ENCODE measurements at regions not wholly inside any gene's neighbourhood (a gene's known extent, or its start where the extent isn't known, plus 50 kb on each side); places are given as distances from the start of the nearest gene placed in this dataset.
A peak's percentile ranks its signal among the peaks of the same experiment; 100 is the strongest.

- DNase-seq (ENCODE audit: low read depth): no peak
- TF ChIP-seq, protein P1, sequence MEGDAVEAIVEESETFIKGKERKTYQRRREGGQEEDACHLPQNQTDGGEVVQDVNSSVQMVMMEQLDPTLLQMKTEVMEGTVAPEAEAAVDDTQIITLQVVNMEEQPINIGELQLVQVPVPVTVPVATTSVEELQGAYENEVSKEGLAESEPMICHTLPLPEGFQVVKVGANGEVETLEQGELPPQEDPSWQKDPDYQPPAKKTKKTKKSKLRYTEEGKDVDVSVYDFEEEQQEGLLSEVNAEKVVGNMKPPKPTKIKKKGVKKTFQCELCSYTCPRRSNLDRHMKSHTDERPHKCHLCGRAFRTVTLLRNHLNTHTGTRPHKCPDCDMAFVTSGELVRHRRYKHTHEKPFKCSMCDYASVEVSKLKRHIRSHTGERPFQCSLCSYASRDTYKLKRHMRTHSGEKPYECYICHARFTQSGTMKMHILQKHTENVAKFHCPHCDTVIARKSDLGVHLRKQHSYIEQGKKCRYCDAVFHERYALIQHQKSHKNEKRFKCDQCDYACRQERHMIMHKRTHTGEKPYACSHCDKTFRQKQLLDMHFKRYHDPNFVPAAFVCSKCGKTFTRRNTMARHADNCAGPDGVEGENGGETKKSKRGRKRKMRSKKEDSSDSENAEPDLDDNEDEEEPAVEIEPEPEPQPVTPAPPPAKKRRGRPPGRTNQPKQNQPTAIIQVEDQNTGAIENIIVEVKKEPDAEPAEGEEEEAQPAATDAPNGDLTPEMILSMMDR (conservative IDR thresholded peaks at IDR 0.05; ENCODE audit: control insufficient read depth, insufficient read depth, low read depth, low read length): no peak
- no peak overlapping the region for H3K4me3 ChIP-seq (ENCODE audit: control insufficient read depth, low read depth, low read length)
These were observed 353.2 kb upstream of the BTBD3 start for GRCh38 chr20:11564491-11564890.

DNA sequence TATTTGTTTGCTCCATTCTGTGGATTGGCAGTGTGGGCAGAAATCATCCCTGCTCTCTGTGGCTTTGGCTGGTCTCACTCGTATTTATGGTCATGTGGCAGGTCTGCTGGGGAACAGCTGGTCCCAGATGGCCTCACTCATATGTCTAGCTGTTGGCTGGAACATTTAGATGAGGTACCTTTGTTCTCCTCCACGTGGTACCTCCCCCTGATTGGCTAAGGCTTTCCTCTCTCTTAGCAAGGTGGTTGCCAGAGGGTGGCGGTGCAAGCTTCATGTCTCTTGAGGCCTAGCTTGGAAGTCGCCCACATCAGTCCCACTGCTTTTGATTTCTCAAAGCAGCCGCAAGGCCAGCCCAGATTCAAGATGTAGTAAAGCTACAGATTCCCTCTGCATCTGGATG lies 348.5 kb upstream of the BTBD3 start:
- no peak for DNase-seq (ENCODE audit: low read depth)
- no peak overlapping the region for H3K4me3 ChIP-seq (ENCODE audit: control insufficient read depth, low read depth, low read length)
- TF ChIP-seq, protein P1 (conservative IDR thresholded peaks at IDR 0.05; ENCODE audit: control insufficient read depth, insufficient read depth, low read depth, low read length): no peak

DNA sequence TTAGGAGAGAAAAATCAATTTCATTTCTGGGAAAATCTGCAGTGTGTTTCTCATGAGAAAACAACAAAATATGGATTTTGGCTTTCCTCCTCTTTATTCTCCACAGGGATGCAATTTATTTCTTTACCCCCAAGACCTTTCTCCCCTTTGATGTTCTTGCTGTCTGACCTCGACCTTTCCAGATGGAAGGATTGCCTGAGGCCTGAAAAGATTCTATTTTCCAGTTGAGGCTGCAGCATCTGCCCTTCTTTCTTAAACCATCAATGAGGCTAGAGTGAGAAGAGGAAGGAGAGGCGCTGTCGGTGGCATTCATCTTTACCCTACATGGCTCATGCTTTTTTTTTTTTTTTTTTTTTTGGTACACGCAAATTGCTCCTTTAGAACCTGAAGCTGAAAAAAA lies 344.2 kb upstream of the BTBD3 start:
- TF ChIP-seq, protein P1 (conservative IDR thresholded peaks at IDR 0.05; ENCODE audit: control insufficient read depth, insufficient read depth, low read depth, low read length): no peak
- H3K4me3 ChIP-seq (ENCODE audit: control insufficient read depth, low read depth, low read length): no peak overlapping the region
- DNase-seq (ENCODE audit: low read depth): no peak

- TF ChIP-seq, protein P1 (conservative IDR thresholded peaks at IDR 0.05; ENCODE audit: control insufficient read depth, insufficient read depth, low read depth, low read length): no peak
- DNase-seq (ENCODE audit: low read depth): peak; percentile 1
- no peak overlapping the region for H3K4me3 ChIP-seq (ENCODE audit: control insufficient read depth, low read depth, low read length)
These were observed 336.4 kb upstream of the BTBD3 start for GRCh38 chr20:11581271-11581670.

GRCh38 chr20:11582060-11582459 lies 335.6 kb upstream of the BTBD3 start:
- DNase-seq (ENCODE audit: low read depth): peak; percentile 17
- no peak overlapping the region for H3K4me3 ChIP-seq (ENCODE audit: control insufficient read depth, low read depth, low read length)
- TF ChIP-seq, protein P1 (conservative IDR thresholded peaks at IDR 0.05; ENCODE audit: control insufficient read depth, insufficient read depth, low read depth, low read length): no peak

DNA sequence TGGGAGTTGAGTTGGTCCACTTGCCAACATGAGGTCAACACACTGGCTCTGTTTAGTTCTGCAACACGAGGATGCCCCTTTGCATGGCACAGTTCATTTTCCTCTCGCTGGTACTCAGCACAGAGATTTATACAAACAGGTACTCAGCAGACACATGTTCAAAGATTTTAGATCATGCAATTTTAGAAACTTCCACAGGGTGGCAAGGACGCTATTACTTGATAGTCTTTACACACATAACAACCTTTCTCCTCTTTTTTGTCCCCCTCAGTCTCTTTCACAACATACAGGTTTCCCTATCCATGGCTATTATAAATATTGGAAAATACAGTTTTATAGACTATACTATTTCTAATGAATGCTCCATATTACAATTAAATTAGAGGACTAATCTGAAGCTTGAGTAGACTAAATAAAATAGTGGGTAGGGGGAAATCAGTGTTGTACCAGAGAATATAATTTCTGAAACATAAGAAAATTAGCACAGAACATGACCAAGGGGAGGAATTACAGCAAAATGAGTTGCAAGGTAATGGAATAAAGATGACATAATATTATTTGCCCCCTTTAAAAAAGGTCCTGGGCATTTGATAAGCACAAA lies 331.8 kb upstream of the BTBD3 start:
- peak; percentile 9 for DNase-seq (ENCODE audit: low read depth)
- H3K4me3 ChIP-seq (ENCODE audit: control insufficient read depth, low read depth, low read length): no peak overlapping the region
- TF ChIP-seq, protein P1 (conservative IDR thresholded peaks at IDR 0.05; ENCODE audit: control insufficient read depth, insufficient read depth, low read depth, low read length): peak; percentile 15

DNA sequence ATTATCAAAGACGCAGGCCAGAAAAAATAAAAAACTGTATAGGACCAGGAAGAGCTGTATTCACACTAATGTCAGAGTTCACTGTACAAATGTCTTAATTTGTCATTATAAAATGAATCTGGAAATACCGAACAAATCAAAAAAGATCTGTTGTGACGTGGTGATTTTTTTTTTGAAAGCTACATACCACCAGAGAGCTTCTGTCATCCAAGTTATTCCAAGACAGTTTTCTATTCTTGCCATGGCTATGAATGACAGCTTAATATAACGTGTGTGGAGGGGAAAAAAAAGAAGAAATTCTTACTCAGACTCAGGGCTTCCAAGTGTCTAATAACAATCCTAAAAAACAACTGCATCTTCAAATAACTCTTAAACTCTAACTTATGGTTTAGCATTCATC lies 328.8 kb upstream of the BTBD3 start:
- TF ChIP-seq, protein P1 (conservative IDR thresholded peaks at IDR 0.05; ENCODE audit: control insufficient read depth, insufficient read depth, low read depth, low read length): no peak
- no peak overlapping the region for H3K4me3 ChIP-seq (ENCODE audit: control insufficient read depth, low read depth, low read length)
- no peak for DNase-seq (ENCODE audit: low read depth)

Measured in fibroblast of mammary gland (primary cell).